Amniotic epithelial cell (primary cell): ENCODE measurements at regions not wholly inside any gene's neighbourhood (a gene's known extent, or its start where the extent isn't known, plus 50 kb on each side); places are given as distances from the start of the nearest gene placed in this dataset.

Experiments used
- DNase-seq: peaks from one replicate; pipeline ENCODE4 v3.0.0-alpha.2; 2010; ENCODE audit warnings: low read depth

DNA sequence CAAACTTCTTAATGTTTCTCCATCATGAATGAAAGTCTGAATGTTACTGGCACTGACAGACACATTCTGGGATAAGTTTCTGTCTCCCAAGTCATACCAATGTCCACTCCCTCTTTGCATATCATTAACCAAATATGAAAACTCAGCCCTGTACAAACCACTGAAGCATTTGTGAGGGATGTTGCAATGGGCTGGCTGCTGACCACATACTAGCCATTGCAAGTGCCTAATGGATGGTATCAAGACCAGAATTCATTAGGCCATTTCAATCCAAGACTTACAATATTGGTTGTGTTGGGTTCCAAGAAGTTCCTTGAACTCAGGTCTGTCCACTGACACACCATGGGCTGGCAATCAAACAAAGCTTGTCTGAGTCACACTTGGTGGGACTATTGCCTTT is 73.8 kb downstream of the CBLN2 start:
- no peak for DNase-seq

DNA sequence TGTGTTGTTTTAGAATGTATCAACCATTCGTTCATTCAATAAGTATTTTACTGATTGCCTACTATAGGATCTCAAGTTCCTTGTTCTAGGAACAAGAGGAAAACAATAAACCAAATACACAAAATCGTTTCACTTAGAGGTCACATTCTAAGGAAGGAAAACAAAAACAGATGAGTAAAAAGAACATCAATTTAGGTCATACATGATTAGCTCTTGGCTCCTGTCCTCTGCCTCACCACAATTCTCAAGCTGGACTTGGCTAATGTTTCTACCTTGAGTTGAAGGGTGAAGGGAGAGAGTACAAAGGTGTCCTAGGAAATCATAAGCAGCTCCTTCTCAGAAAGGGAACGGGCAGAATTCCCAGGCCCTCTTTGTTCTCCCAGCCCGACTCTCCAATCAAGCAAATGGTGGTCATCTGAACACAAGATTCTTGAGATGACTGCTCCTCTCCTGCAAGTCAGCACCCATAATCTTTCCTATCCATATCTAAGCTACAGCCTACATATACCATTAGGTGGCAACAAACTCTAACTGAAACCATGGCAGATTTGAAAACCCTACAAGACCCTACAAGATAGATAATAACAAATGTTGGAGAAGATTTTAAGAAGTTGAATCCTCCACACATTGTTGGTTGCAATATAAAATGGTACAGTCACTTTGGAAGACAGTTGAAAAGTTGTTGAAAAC is 76.0 kb downstream of the CBLN2 start:
- DNase-seq: no peak

DNA sequence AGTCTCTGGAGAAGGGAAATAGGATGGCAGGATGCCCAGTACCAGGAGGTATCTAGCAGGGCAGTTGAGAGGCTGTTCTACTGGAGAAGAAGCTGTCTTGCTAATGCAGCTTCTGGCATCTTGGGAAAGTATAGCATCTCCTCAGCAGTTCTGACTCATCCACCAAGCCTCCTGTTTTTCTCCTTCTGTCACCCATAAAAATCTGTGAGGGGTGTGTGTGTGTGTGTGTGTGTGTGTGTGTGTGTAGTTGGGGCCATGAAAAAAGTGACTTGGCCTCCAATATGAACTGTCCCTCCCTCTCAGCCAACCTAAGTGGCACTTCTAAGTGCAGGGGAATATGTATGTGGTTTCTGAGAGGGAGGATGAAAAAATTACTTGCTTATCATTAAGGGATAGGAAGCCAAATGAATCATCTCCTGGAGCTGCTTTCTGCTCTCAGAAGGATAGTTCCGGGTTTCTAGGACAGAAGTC is 83.9 kb downstream of the CBLN2 start:
- DNase-seq: no peak

DNA sequence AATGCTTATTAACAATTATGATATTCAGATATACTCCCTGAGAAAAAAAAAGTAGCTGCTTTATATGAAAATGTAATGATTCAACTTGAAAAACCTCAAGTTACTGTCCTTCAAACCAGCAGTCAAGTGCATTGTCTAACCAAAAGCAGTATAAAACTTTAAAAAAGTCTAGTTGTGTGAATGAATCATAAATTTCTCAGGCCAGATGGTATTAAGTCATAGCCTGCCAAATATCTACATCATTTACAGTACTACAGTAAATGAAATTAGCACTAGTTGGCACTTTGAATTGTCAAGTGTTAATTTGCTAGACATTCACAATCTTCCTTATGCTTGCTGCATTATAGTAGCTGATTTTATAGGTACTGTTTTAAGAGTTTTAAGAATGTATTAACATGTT is 85.9 kb downstream of the CBLN2 start:
- DNase-seq: no peak

DNA sequence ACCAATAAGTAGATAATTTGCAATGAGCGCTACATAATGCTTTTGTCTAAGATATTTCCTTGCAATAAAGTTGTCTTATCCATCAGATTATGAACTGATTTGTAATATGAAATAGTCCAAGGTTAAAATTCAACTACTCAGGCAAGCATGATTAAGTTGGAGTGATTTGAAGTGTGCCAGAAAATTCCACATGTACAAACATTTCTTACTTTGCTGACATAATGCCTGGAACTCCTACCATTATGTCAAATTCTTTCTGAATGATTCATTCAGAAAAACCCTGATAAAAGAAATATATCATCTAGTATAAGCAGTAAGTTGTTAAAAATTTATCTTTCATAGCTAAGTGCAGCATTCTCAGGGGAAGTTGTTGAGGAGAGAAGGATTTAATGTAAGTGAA is 87.3 kb downstream of the CBLN2 start:
- DNase-seq: no peak

DNA sequence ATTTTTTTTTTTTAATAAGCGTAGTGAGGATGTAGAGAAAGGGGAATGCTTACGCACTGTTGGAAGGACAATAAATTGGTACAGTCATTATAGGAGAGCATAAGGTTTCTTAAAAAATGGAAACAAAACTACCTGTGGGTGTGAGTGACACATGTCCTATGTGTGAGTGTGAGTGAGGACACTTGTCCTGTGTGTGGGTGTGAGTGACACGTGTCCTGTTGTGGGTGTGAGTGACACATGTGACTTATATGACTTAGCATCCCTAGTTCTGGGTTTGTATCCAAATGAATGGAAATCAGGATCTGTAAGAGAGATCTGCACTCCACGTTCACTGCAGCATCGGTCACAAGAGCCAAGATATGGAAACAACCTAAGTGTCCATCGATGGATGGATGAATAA is 91.8 kb downstream of the CBLN2 start:
- DNase-seq: no peak

DNA sequence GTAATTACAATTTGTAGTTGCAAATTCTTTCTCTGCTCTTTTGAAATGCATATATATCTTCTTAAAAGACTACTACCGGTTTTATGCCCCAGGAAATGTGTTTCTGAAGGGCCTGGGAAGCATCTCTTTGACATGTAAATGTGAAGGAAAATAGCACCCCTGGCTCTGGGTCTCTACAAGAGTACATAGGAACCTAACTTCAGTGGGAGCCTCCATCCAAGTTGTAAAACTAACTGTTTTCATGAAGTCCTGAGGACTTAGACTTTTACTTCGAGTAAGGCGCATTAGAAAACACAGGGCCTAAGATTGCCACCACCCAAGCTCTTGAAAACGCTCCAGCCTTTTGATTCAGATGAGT is 99.4 kb downstream of the CBLN2 start:
- no peak for DNase-seq

DNA sequence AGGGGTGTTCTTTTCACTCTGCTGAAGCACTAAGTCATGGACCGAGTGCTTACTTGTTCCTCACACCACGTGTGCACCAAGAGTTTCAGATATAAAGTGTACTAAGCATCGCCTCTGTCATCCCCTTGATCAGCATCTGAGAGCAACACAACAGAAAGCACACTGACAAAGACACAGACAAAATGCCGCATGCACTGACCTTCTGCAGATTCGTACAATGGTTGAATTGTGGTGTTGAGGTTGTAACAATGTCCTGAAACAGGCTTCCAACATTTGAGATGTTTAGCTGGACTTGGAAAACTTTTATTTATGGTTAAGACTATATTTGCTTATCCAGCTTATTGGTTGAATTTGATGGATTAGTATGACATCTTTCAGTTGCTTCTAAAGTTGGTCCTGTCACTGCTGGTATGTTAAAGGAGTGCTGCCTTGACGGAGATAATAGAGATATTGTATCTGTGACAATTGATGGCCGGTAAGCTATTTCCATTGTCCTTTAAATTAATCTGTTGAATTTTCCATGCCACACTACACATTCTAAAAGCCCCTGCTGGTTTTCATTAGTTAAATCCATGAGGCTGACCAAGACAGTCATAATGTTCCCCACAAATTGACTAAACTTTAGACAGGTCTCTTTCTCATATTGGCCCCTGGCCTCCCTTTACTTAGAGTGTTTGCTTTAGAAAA is 99.9 kb downstream of the CBLN2 start:
- DNase-seq: no peak

DNA sequence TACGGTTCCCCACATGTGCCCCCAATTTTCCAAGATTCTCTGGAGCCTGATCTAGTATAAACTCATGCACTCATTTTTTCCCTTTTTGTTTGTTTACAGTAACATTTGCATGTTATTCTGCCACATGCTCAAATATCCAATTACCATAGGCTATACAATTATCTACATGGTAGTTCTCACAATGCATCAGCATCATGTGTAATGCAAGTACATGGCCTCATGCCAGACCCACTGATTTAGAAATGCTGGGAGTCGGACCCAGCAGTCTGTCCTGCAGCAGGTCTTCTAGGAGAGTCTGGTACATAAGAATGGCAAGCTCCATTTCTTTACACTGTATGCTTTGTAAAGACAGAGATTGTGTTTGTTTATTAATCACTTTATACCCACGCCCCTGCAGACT is 107.7 kb downstream of the CBLN2 start:
- DNase-seq: no peak

DNA sequence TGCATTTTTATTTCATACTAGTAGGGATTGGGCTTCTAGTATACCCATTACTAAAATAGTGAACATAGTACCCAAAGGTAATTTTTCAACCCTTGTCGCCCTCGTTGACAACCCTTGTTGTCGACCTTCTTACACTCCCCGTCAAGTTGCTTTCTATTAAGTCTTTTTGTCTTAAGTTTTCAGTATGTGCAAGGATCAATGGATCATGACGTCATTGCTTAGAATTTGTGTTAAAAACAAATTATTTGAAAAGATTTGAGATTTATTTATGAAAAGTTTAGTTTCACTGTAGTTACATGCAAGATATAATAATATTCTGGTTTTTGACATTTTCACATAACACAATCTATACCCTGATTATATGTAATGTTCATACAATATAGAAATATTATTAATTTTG is 110.4 kb downstream of the CBLN2 start:
- DNase-seq: no peak

DNA sequence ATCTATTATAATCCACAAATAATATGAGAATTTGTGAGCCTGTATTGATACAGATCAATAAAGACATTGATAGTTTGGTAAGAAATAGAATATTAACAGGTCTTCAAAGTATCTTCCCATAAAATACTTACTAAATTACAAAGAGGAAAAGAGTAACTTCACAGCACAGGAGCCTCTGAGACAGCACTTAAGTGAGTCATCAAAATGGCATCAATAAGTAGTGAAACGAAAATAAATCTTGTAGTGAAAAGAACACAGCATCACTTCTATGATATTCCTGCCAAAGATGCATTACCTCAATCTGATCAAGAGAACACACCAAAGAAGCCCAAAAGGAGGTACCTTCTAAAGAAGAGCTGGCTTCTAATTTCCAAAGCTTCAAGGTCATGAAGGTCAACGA is 116.4 kb downstream of the CBLN2 start:
- no peak for DNase-seq

DNA sequence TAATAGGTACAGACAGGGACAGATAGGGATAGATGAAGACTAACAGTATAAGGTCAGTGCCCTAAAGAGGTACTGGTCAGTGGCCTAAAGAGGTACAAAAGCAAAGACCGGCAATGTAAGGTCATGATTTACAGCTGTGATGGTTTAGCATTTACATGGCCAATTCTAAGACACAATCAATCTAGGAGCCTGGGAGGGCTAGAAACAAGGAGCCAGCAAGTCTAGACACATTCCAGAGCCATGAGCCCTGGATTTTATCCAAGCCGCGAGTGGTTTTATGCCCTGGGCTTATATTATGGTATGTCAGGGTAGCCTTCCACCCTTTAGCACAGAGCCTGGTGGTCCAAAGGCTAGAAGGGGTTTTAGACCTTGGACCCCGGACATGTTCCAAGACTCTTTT is 124.2 kb downstream of the CBLN2 start:
- DNase-seq: no peak

DNA sequence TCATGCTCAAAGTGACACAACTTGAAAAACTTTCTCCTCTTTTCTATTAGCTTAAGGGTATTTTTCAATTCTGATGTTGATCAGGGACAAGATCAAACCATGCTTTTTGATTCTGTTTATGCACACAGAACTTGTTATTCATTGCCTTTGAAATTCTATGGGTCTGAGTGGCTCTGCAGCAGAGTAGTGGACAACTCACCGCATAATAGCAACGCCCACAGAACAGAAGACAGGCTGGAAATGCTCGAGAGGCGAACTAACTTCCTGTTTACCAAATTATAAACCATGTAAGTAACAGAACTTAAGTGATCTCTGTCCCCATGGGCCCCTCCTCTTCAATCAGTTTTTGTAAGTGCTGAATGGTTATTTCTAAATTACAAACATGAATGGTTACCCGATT is 131.2 kb downstream of the CBLN2 start:
- no peak for DNase-seq

DNA sequence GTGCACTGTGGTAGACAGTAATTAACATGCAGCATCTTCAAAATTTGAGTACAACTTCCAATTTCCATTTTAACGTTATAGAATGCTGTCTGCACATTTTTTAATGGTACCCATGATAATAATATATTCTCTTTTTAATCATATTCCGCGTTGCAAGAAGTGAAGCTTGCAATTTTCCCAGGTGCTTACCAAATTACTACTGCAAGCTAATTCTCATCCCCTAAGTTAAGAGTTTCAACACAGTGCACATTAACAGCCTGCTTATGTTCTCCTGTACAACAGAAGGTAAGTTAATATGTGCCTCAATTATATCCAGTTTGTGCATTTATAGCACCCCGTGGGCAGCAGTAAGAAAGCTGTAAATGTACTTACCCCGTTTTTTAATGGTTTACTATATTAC is 132.9 kb downstream of the CBLN2 start:
- DNase-seq: no peak

DNA sequence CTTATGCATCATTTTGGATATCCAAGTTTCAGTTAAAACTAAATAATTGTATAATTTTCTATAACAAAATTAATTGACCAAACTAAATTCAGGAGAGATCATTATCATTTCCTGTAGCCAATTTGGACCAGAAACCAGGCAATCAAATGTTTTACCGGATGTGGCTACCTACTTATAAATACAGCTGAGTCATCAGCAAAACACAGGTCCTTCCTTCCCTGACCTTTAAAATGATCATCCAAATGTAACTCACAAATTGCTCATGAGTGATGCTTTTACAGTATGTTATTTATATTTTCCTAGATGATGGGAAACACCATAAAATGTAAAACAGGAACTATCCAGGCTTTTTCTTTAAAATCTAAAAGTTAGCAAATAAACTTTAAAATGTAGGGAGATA is 133.7 kb downstream of the CBLN2 start:
- DNase-seq: no peak

DNA sequence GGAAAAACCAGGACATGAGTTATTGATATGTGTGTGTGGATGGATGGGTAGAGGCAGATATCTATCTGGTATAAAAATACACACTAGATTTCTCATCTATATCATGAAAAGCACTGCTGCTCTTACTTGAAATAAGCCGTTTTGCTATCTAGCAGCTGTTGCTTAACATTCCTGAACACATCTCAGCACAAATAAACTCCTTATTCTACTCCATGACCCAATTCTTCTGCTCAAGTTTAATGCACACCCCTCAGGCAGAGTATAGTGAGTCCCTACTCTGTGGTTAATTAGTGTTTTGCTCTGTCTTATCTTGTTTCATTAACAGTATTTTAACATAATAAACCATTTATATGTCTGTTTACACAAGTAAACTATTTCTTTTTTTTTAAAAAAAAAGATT is 134.2 kb downstream of the CBLN2 start:
- no peak for DNase-seq

DNA sequence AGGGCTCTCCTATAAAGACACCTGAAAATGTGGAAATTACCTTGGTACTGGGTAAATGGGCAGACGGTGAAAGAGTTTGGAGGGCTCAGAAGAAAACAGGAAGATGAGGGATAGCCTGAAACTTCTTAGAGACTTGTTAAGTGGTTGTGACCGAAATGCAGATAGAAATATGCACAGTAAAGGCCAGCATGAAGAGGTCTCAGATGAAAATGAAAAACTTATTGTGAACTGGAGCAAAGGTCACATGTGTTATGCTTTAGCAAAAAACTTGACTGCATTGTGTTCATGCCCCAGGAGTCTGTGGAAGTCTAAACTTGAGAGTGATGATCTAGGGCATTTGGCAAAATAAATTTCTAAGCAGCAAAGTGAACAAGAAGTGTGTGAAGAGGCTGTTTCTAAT is 137.1 kb downstream of the CBLN2 start:
- no peak for DNase-seq

DNA sequence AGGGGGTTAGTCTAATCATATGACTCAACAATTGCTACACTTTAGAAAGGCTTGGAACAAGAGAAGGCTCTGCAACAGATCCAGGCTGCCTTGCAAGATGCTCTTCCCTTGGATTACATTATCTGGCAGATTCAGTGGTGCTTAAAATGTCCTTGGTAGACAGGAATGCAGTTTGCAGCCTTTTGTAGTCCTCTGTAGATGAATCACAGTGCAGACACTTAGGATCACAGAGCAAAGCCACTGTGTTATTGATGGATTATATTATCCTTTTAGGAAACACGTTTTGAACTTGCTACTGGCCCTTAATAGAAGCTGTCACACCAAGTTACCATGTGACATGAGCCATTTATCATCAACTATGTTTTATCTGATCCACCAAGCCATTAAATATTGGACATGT is 152.2 kb downstream of the CBLN2 start:
- DNase-seq: no peak

DNA sequence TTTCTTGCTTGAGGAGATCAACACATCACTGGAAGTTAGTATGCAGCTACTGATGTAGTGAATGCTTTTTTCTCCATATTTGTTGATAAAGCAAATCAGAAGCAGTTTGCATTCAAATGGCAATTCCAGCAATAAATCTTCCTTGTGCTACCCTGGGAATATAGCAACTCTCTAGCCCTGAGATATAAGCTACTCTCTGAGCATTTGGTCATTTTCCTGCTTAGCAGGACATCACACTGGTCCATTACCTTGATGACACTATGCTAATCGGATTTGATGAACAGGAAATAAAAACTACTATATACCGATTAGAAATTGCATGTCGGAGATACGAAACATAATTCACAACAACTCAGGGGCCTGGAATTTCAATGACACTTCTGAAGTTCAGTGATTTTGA is 152.7 kb downstream of the CBLN2 start:
- DNase-seq: no peak

DNA sequence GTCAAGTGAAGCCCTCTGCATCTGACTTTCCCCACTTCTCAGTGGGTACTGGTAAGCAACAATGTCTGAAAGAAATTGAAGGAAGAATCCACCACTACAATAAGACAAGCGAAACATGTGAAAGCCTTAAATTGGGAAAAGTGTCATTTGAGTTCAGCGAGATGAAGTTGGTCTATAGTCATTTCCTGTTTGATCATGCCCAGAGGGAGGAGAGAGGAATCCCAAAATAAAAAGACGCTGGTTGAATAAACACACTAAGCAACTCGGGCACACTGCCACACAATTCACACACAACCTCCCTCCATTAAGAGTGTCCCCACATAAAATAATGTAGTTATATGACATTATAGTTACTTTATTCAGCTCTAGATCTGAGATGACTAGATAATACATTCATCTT is 166.1 kb downstream of the CBLN2 start:
- DNase-seq: no peak

DNA sequence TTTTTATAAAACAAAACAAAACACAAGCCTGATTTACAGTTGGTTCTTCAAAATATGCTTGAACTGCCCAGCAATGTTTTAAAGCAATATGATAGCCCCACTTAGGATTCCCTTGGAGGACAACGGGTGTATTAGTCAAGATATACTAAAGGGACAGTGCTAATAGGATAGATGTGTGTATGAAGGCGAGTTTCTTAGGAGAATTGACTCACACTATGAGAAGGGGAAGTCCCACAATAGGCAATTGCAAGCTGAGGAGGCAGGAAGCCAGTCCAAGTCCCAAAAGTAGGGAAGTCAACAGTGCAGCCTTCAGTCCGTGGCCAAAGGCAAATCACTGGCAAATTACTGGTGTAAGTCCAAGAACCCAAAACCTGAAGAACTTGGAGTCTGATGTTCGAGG is 167.9 kb downstream of the CBLN2 start:
- no peak for DNase-seq

DNA sequence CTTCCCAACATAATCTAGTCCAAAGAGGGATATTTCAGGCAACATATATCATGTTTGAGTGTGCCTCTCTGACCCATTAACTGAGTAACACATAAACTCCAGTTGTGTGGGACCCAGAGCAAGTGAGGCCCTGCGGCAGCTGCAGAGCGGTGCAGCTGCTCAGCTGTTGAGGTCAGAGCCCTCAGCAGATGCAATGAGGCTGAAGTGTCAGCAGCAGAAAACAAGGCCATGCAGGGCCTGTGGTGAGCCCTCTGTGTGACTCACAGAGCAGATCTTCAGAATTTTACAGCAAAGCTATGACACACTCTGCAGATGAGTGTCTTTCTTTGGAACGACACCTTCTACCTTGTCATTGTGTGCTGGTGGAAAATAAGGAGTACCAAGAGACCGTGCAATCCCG is 168.5 kb downstream of the CBLN2 start:
- DNase-seq: no peak

DNA sequence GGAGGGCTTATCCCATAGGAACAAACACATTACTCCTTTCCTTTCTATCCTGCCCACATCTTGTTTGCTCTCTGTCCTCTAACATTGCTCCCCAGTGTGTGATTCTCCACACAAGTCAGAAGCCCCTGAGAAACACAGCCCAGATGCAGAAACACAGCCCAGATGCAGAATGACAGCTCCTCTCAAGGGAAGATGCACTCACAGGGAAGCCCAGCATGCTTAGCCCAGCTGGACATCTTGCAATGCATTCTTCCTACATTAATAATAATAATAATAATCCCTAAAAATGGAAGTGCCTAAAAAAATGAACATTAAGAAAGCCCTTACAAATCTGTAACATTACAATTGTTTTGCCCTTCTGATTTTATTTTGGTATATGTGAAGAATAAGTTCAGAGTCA is 172.1 kb downstream of the CBLN2 start:
- DNase-seq: no peak

DNA sequence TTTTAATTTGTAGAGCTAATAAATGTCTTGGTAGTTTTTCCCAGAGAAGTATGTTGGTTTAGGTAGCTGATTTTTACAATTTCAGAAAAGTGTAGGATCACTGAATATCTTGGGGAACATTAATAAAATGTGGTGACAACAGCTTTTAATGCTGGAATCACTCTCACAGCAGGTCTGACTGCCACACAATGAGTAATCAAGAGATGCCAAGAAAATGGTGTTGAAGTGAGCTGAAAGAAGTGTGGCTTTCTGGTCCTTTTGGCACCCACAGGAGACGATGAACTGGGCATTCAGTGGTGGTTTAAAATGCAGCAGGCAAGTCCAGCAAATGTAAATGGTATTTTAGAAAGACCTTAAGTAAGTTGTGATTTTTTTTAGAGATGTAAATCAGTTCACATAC is 175.8 kb downstream of the CBLN2 start:
- no peak for DNase-seq
